H1 (cell line): ENCODE measurements at regions not wholly inside any gene's neighbourhood (a gene's known extent, or its start where the extent isn't known, plus 50 kb on each side); places are given as distances from the start of the nearest gene placed in this dataset.

Experiments used
- CTCF ChIA-PET: fragments of 300-600 bp; sonication (Branson Sonifier 250); formaldehyde crosslinking; loops from one replicate; lab custom pipeline; 2021; ENCODE audit not compliant: partially characterized antibody; lab: Charles Lee
- POLR2A ChIA-PET: fragments of 300-600 bp; sonication (Branson Sonifier 250); formaldehyde crosslinking; loops from one replicate; lab custom pipeline; 2021; ENCODE audit warnings: inconsistent platforms; ENCODE audit not compliant: partially characterized antibody; lab: Charles Lee
- DNase-seq, 2 experiments: peaks; one replicate each; pipeline versions ENCODE4 v3.0.0 to v3.0.0-alpha.2; 2010 to 2022; ENCODE audit warnings: low spot score in 2 of 2, low read depth in 1 of 2, mixed read lengths in 1 of 2
- FAIRE-seq: peaks from 2 replicates; lab custom pipeline; 2011; peaks lifted over from hg19 to GRCh38; lab: Jason Lieb, UNC
- H2AFZ ChIP-seq: 2 replicates; pipeline ENCODE4 v1.8.1; 2012; ENCODE audit warnings: low read length, inconsistent platforms
- H2AK5ac ChIP-seq: 2 replicates; pipeline ENCODE4 v1.6.1; 2013; ENCODE audit warnings: low read depth, low read length
- H2BK120ac ChIP-seq: replicated peaks from 2 replicates; pipeline ENCODE3; 2013; ENCODE audit warnings: low read depth, low read length, inconsistent platforms
- H2BK12ac ChIP-seq: 2 replicates; pipeline ENCODE4 v1.6.1; 2013; ENCODE audit warnings: low read depth, low read length
- H2BK15ac ChIP-seq: 2 replicates; pipeline ENCODE4 v1.6.1; 2013; ENCODE audit warnings: low read length
- H2BK20ac ChIP-seq: 2 replicates; pipeline ENCODE4 v1.6.1; 2013; ENCODE audit warnings: low read length
- H2BK5ac ChIP-seq: 2 replicates; pipeline ENCODE4 v1.6.1; 2013; ENCODE audit warnings: low read depth, low read length
- H3K14ac ChIP-seq: 2 replicates; pipeline ENCODE4 v1.6.1; 2013; ENCODE audit warnings: inconsistent platforms; ENCODE audit not compliant: insufficient read length
- H3K18ac ChIP-seq: 2 replicates; pipeline ENCODE4 v1.6.1; 2013; ENCODE audit warnings: low read length; ENCODE audit errors: extremely low read depth
- H3K23ac ChIP-seq: 2 replicates; pipeline ENCODE4 v1.6.1; 2013; ENCODE audit warnings: inconsistent platforms; ENCODE audit not compliant: insufficient read length
- H3K23me2 ChIP-seq: 2 replicates; pipeline ENCODE4 v1.6.1; 2013; ENCODE audit warnings: low read depth, low read length
- H3K27ac ChIP-seq: 2 replicates; pipeline ENCODE4 v1.6.1; 2011; ENCODE audit warnings: low read depth, low read length, inconsistent platforms
- H3K27me3 ChIP-seq, 4 experiments: replicated peaks in 1 of 4; 1 replicate in 1 of 4; 2 replicates in 3 of 4; pipeline versions ENCODE4 v1.6.1 to v1.8.1; 2011 to 2013; ENCODE audit warnings: low read length in 3 of 4, mild to moderate bottlenecking in 3 of 4, inconsistent platforms in 2 of 4, mixed read lengths in 2 of 4, moderate library complexity in 1 of 4; ENCODE audit not compliant: control insufficient read depth in 3 of 4, insufficient read depth in 3 of 4; ENCODE audit errors: extremely low read depth in 1 of 4
- H3K36me3 ChIP-seq, 4 experiments: 2 replicates each; pipeline versions ENCODE4 v1.6.1 to v1.8.1; 2011 to 2013; ENCODE audit warnings: mild to moderate bottlenecking in 4 of 4, low read length in 3 of 4, moderate library complexity in 2 of 4, control low read depth in 1 of 4, inconsistent platforms in 1 of 4; ENCODE audit not compliant: insufficient read depth in 4 of 4, control insufficient read depth in 2 of 4
- H3K4ac ChIP-seq: replicated peaks from 2 replicates; pipeline ENCODE3; 2013; ENCODE audit warnings: low read length, low read depth, mixed read lengths, inconsistent platforms; ENCODE audit not compliant: insufficient read length
- H3K4me1 ChIP-seq, 4 experiments: replicated peaks in 1 of 4; 1 replicate in 1 of 4; 2 replicates in 3 of 4; pipeline versions ENCODE4 v1.6.1 to v1.8.1; 2011 to 2013; ENCODE audit warnings: low read length in 3 of 4, inconsistent platforms in 2 of 4, mixed read lengths in 1 of 4; ENCODE audit not compliant: insufficient read depth in 4 of 4, control insufficient read depth in 3 of 4
- H3K4me2 ChIP-seq, 2 experiments: 2 replicates each; pipeline versions ENCODE4 v1.6.1 to v1.8.1; 2011 to 2013; ENCODE audit warnings: low read depth in 2 of 2, low read length in 2 of 2, control low read depth in 1 of 2, inconsistent platforms in 1 of 2, mild to moderate bottlenecking in 1 of 2; ENCODE audit not compliant: insufficient read depth in 1 of 2
- H3K4me3 ChIP-seq, 4 experiments: fragments of 200-600, 300-600 bp in 1 of 4; sonication (generic), shearing (Covaris generic), sonication (Bioruptor Twin) in 1 of 4; 2 replicates each; pipeline versions ENCODE4 v1.5.1 to v1.8.1; 2011 to 2016; ENCODE audit warnings: low read length in 4 of 4, low read depth in 3 of 4, control low read depth in 2 of 4, inconsistent platforms in 2 of 4, mild to moderate bottlenecking in 2 of 4, mixed read lengths in 1 of 4, moderate library complexity in 1 of 4; ENCODE audit not compliant: insufficient read depth in 2 of 4; ENCODE audit errors: extremely low read depth in 1 of 4
- H3K56ac ChIP-seq: replicated peaks from 2 replicates; pipeline ENCODE3; 2013; ENCODE audit warnings: low read depth, mild to moderate bottlenecking, mixed read lengths, low read length, inconsistent platforms; ENCODE audit not compliant: insufficient read length
- H3K79me1 ChIP-seq: 2 replicates; pipeline ENCODE4 v1.6.1; 2013; ENCODE audit warnings: low read depth, low read length, control low read depth
- H3K79me2 ChIP-seq, 2 experiments: 2 replicates each; pipeline versions ENCODE4 v1.6.1 to v1.8.1; 2012 to 2013; ENCODE audit warnings: low read length in 2 of 2, mild to moderate bottlenecking in 2 of 2, inconsistent platforms in 1 of 2; ENCODE audit not compliant: insufficient read depth in 2 of 2, control insufficient read depth in 1 of 2
- H3K9ac ChIP-seq, 4 experiments: replicated peaks in 1 of 4; 1 replicate in 1 of 4; 2 replicates in 3 of 4; pipeline versions ENCODE4 v1.6.1 to v1.8.1; 2011 to 2013; ENCODE audit warnings: low read depth in 3 of 4, low read length in 3 of 4, control low read depth in 2 of 4, mild to moderate bottlenecking in 2 of 4, moderate library complexity in 2 of 4, inconsistent platforms in 1 of 4; ENCODE audit errors: extremely low read depth in 1 of 4
- H3K9me3 ChIP-seq, 2 experiments: 2 replicates each; pipeline versions ENCODE4 v1.6.1 to v1.8.1; 2012 to 2013; ENCODE audit warnings: mild to moderate bottlenecking in 2 of 2, moderate library complexity in 2 of 2, control low read depth in 1 of 2, inconsistent platforms in 1 of 2, low read depth in 1 of 2, low read length in 1 of 2, mixed read lengths in 1 of 2; ENCODE audit not compliant: insufficient read depth in 2 of 2
- H4K20me1 ChIP-seq, 2 experiments: replicated peaks in 1 of 2; 2 replicates each; pipeline versions ENCODE3 to v1.8.1; 2011 to 2013; ENCODE audit warnings: inconsistent platforms in 2 of 2, low read length in 2 of 2, mild to moderate bottlenecking in 1 of 2; ENCODE audit not compliant: insufficient read depth in 2 of 2, control insufficient read depth in 1 of 2
- H4K5ac ChIP-seq: 2 replicates; pipeline ENCODE4 v1.6.1; 2013; ENCODE audit warnings: low read length, low read depth, mixed read lengths, inconsistent platforms; ENCODE audit not compliant: insufficient read length
- H4K8ac ChIP-seq: 2 replicates; pipeline ENCODE4 v1.8.0; 2013; ENCODE audit warnings: mild to moderate bottlenecking, moderate library complexity, low read length, inconsistent platforms; ENCODE audit not compliant: insufficient read depth; ENCODE audit errors: extremely low read depth
- H4K91ac ChIP-seq: replicated peaks from 2 replicates; pipeline ENCODE3; 2013; ENCODE audit warnings: low read length, mixed read lengths, inconsistent platforms; ENCODE audit not compliant: insufficient read length
- CEBPB ChIP-seq: IDR thresholded peaks from 2 replicates; pipeline ENCODE4 v1.6.1; 2012; ENCODE audit warnings: low read depth, low read length
- CTCF ChIP-seq, 3 experiments: IDR thresholded peaks; 1 replicate in 2 of 3; 2 replicates in 1 of 3; pipeline versions ENCODE4 v1.5.1 to v1.6.1; 2011; ENCODE audit warnings: low read length in 3 of 3, mild to moderate bottlenecking in 3 of 3, inconsistent platforms in 2 of 3, low read depth in 1 of 3, moderate library complexity in 1 of 3; ENCODE audit not compliant: insufficient read depth in 1 of 3; ENCODE audit errors: control extremely low read depth in 1 of 3
- MAX ChIP-seq: IDR thresholded peaks from 2 replicates; pipeline ENCODE4 v1.6.1; 2012; ENCODE audit warnings: inconsistent platforms
- RAD21 ChIP-seq, 2 experiments: IDR thresholded peaks in 1 of 2; conservative IDR thresholded peaks in 1 of 2; 2 replicates each; pipeline ENCODE4 v1.6.1; 2011; ENCODE audit warnings: low read depth in 2 of 2, low read length in 2 of 2, improper control_type of control experiment in 1 of 2, inconsistent platforms in 1 of 2, mild to moderate bottlenecking in 1 of 2, moderate library complexity in 1 of 2
- WGBS, 2 experiments: shearing (Covaris generic) in 1 of 2; methylation state at CpG; one replicate each; pipeline versions ENCODE4 v1.1.6 to v1.1.7; 2013 to 2015; ENCODE audit warnings: low lambda C conversion rate in 2 of 2, mixed read lengths in 2 of 2, inconsistent platforms in 1 of 2, low coverage in 1 of 2, missing lambda C conversion rate in 1 of 2; ENCODE audit not compliant: insufficient replicate concordance in 2 of 2, insufficient coverage in 1 of 2, insufficient read length in 1 of 2; ENCODE audit errors: extremely low coverage in 1 of 2, missing lambda C conversion rate in 1 of 2; 5-methylcytosine and 5-hydroxymethylcytosine counted together

DNA sequence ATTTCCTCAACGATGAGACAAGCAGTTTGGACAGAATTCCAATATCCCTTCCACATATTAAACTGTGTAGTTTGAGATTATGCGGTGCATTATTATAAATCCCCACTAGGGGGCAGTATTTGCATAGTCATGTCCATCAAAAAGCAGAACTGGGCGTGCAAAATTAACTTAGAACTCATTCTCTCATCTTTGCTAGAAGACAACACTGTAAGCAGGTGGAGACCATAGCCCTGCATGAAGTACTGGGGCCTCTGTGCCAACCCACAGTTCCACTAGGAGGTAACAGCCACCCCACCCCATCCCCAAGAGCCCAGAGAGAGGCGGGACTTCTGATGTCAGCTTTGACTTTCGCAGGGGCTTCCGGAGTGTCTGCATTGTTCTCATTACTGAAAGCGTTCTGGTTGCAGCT lies 106.6 kb upstream of the TMC3 start:
- H4K91ac ChIP-seq, result no peak overlapping the region
- no peak overlapping the region for H2BK12ac ChIP-seq
- TF ChIP-seq RAD21 (IDR thresholded peaks at IDR 0.05 in 1 of 2, conservative IDR thresholded peaks at IDR 0.05 in 1 of 2; ENCODE audit: low read depth in 2 of 2, low read length in 2 of 2), result peak; percentile 85 to 89
- no peak for TF ChIP-seq CEBPB
- TF ChIP-seq MAX, result no peak
- TF ChIP-seq CTCF (IDR thresholded peaks at IDR 0.05; ENCODE audit: control extremely low read depth in 1 of 3, insufficient read depth in 1 of 3, low read depth in 1 of 3, low read length in 3 of 3), result peak in 2 of 3 experiments; percentile 55 to 65; a peak in 2 of 4 replicates
- H3K56ac ChIP-seq, result no peak overlapping the region
- no peak overlapping the region for H3K4me3 ChIP-seq
- no peaks in the 10 kb centered on the region for H3K79me2 ChIP-seq
- no peak overlapping the region for H3K23ac ChIP-seq
- DNase-seq, result peak in 1 of 2 experiments; percentile 54
- H3K27ac ChIP-seq, result no peak overlapping the region
- no peaks in the 10 kb centered on the region for H3K27me3 ChIP-seq
- H3K79me1 ChIP-seq, result no peaks in the 10 kb centered on the region
- H3K9ac ChIP-seq, result no peak overlapping the region
- H3K9me3 ChIP-seq, result no peaks in the 10 kb centered on the region
- H3K36me3 ChIP-seq, result no peaks in the 10 kb centered on the region
- H3K4me2 ChIP-seq, result no peak overlapping the region
- H3K23me2 ChIP-seq, result no peaks in the 10 kb centered on the region
- no peak overlapping the region for H2AK5ac ChIP-seq
- no peak overlapping the region for H4K8ac ChIP-seq
- WGBS, 2 experiments, result 49% methylated on average over 7 of the region's 7 CpGs; no CpG with 5 or more reads in 1 of the 2 experiments
- FAIRE-seq, result peak; percentile 95
- peaks cover 0 to 3% (median 0%) of the 10 kb centered on the region in 4 experiments; a peak in 2 of 7 replicates for H3K4me1 ChIP-seq
- H3K4ac ChIP-seq, result no peak overlapping the region
- no peak overlapping the region for H3K14ac ChIP-seq
- H2BK20ac ChIP-seq, result no peak overlapping the region
- ChIA-PET POLR2A (no interaction called here), CTCF (interaction anchor here (0.6 to 4.2 kb wide), 35 partner anchors 10 to 900 kb away, joined by 3 to 29 read pairs (median 4); no protein-coding TSS in a partner anchor)
- H2BK5ac ChIP-seq, result no peak overlapping the region
- peak overlapping the region; percentile 64; the same call in 1 of the 2 replicates for H2AFZ ChIP-seq
- H4K20me1 ChIP-seq, result no peaks in the 10 kb centered on the region
- no peak overlapping the region for H4K5ac ChIP-seq
- no peak overlapping the region for H2BK15ac ChIP-seq
- H3K18ac ChIP-seq, result no peak overlapping the region
- no peak overlapping the region for H2BK120ac ChIP-seq
